HG02588 (cell line): ENCODE measurements at regions not wholly inside any gene's neighbourhood (a gene's known extent, or its start where the extent isn't known, plus 50 kb on each side); places are given as distances from the start of the nearest gene placed in this dataset.

Source experiments
- ATAC-seq: cut with Tn5 transposase; IDR thresholded peaks from one replicate; pipeline ENCODE4 v1.9.1; 2021; ENCODE audit warnings: mild to moderate bottlenecking, moderate library complexity; ENCODE audit not compliant: unreplicated experiment

DNA sequence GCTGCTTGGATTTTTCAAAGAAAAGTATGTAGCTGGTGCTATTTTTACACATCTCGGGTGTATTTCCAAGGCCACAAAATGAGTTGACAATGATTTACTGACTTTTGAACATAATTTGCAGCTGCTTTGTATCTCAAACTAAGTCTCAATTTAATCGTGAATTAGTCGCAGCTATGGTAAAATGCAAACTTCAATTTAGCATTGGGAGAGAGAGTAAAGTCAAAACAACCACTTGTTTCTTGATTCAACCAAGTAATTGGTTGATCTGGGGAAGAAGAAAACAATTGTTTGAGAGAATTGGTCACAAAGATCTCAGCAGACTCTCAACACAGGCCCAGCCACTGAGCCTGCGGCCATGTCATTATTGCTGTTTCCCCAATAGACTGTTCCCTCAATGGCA is 75.0 kb upstream of the DYRK2 start:
- ATAC-seq = no peak

DNA sequence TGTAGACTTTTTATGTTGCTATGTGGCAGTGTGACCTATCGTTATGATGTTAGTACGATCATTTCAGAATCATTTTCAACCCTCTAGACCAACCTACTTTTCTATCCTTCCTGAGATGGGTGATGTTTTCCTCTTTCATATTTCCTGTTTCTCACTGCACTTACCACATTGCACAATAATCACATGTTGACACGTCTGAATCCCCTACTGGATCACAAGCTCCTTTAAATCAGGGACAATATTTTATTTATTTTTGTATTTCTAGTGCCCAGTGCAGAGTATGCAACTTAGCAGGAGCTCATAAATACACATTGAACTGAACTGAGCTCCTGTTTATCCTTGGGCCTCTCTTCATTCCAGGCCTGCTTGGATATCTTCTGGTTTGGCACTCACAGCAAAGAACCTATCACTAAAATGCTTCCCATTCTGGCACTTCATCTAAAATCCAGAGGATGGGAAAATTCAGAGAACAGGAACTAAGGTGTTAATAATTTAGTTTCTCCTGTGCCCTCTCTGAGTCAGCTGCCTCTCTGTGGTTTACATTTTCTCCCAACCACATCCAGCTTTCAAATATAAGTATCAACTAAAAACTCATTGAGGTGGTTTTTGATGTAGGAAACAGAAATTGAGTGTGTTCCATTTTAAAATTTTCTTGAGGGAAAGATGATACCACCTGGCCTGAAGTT is 69.4 kb upstream of the DYRK2 start:
- ATAC-seq = no peak

DNA sequence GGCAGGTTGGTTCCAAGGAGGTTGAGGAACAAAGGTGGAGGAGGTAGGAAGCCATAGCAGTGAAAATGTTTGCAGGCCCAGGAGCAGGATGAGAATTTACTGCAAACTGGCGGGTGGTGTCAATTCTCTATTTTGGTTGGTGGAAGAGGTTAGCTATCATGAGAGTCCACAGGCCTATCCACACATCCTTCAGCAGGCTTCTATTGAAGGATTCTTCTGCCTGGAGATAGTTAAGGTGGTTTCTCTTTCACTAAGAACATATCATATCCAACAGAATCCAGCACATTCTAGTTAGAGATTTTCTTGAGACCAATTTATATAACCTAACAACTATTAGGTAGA is 68.9 kb upstream of the DYRK2 start:
- no peak for ATAC-seq

DNA sequence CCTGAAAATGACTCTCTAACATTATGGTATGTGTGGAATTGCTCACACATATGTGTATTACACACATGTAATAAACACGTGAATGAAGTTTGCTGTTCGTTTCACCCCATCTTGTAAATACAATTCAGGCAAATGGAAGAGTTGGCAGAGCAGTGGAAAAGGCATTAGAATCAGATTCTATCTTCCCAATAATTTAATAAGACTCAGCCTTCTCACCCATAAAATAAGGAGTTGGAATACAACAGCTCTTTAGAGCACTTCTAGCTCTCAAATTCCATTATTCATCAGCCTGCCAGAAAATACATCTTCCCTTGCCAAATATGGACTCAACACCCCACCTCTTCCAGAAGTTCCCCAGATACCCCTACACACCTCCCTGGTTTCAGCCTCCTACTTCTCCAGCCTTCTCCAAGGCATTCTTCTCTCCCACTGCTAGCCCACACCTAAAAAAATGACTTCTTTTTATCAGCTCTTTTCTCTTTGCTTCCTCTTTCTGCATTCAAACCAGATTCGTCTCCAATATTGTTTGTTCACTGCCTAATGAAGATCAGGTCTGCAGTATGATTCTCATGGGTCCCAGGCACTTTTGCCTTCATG is 66.2 kb upstream of the DYRK2 start:
- no peak for ATAC-seq

DNA sequence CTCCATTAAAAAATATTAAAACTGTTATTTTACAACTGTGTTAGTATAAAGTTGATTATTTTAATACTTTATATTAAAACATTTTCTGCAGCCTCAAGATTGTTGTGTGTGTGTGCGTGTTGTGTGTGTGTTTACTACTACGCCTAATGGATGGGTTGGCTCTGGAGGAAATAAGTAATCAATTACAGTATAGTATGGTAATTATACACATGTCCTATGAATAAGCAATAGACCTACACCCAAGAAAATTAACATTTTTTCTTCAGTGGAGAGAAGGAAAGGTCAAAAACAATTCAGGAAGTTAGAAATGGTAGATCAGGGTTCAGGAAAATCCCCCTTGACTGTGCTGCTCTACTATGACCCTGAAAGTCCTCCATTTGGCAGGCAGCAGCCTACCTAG is 65.7 kb upstream of the DYRK2 start:
- ATAC-seq = no peak

DNA sequence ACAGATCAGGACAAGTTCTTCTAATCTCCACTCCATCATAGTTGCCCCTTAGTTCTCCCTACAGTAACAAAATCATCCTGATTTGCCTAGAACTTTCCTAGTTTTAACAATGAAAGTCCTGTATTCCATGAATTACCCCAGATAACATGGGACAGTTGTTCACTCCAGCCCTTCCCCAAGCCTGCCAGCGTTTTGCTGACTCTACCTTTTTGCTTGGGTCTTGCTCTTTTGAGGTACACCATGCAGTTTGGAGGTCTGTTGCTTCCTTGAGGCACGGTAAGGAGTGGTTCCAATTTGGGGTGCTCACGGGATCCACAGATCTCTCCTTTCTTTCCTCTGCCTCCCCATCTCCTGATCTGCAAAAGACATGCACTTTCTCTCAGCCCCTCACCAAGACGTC is 61.6 kb upstream of the DYRK2 start:
- no peak for ATAC-seq

DNA sequence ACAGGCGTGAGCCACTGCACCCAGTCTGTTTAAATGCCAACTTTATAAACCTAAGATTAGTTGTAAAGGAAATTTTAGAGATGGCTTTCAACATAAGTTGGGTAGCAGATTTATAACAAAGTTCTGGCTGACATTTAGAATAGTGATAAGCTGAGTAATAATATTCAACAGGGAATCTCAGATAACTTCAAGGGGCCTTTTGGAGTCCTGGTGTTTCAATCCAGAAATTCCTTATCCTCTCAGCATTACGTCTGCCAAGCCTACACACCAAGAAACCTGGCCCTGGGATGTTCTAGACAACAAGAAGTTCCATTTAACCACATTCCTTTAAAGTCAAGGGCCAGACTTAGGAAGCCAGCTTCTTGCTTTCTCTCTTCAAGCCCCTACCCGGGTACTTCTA is 59.5 kb upstream of the DYRK2 start:
- ATAC-seq = no peak

DNA sequence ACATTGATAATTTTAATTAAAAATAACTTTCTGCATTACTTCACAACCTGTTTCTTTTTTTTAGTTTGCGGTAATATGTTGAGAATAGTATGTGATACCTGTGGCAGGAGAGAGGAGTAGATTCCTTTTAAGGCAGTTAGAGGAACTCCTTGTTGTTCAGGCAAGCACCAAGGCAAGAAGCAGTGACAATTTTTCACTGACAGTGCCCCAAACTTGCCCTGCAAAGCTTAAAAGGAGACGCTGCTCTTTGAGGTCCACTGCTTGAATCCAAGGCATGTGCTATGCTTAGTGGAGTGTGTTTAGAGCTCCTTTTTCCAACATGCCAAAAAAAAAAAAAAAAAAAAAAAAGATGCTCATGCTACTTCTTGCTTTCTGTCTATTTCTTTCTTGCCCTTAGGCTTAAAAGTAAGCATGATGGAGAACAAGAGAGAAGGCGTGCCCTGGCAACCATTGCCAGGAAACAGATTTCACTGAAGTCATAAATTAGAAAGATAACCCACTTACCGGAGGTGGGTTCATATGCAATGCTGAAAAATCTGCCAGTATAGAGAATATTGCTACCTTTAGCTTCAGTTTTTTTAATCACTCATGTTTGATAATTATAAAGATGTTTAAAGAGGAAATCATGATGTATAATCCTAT is 58.3 kb upstream of the DYRK2 start:
- no peak for ATAC-seq

DNA sequence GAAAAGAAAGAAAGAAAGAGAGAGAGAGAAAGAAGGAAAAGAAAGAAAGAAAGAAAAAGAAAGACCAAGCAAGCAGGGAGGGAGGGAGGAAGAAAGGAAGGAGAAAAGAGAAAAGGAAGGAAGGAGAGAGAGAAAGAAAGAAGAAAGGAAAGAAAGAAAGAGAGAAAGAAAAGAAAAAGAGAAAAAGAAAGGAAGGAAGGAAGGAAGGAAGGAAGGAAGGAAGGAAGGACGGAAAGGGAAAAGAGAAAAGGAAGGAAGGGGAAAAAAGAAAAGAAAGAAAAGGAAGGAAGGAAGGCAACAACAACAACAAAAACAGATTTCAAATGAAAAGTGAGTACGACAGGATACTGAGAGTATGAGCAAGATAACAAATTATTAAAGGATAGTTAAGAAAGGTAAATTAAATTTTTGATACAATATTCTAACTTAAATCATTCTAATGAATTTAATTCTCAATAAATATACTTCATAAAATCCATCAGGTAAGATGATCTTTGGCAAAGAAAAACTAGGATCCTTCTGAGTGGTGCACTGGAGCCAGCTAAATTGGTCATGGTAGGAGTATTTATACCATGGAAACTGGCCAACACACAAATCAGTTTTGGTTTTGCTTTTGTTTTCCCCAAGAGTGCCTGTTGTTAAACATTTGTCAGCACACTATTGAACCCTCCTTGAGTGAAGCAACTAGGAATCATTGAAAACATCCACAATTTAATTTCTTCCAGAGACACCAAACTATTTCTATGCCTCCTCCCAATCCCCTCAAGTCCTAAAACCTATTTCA is 56.1 kb upstream of the DYRK2 start:
- ATAC-seq = peak; percentile 89

DNA sequence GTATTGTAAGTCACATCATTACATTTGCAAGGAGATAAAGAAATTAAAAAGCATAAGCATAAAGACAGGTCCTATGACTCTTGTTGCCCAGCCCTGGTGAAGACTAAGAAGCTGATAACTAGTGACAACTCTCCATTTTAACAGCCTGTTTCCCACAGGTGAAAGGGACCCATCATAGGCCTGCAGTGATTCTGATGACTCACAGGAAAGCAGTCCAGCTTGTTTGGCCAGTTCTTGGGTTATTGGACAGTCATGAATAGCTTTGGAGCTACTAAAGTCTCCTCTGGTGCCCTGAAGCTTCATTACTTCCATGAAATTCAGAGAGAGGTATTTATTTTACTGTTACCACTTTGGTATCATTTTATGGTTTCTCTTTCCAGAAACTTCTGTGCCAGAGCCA is 55.5 kb upstream of the DYRK2 start:
- ATAC-seq = no peak

DNA sequence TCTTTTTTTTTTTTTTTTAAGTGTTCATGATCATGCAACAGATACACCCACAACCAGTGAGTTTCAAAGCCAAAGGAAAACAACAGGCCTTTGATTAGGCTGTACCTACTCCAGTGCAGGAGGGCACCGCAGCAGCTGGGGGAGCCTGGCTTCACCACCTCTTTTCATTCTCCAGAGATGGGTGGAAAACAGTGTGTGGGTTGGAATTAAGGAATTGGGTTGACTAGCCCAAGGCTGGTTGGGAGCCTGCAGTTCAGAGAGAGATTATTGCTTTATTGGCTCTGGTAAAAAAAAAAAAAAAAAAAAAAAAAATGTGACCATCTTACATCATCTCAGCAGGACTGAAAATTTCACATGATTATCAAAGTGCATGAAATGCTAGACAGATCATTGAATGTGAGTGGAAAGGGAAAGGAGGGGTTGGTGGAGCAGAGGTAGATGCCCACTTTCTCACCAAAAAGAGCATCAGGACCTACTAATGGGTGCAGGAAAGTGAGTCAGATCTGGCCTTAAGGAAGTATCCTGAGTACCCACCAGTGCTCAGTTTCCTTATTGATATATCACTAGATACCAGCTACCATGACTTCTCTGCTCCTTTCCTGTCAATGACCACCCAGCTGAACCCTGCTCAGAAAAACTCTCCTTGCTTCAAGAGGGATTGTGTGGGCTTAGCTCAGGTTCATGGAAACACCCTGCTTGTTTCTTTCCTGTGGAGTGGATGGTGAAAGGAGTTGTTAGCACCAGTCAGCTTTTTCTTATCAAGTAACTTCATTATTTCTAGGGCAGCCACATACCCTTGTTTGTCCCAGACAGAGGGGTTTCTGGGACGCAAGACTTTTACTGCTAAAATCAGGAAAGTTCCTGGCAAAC is 54.8 kb upstream of the DYRK2 start:
- ATAC-seq = no peak

DNA sequence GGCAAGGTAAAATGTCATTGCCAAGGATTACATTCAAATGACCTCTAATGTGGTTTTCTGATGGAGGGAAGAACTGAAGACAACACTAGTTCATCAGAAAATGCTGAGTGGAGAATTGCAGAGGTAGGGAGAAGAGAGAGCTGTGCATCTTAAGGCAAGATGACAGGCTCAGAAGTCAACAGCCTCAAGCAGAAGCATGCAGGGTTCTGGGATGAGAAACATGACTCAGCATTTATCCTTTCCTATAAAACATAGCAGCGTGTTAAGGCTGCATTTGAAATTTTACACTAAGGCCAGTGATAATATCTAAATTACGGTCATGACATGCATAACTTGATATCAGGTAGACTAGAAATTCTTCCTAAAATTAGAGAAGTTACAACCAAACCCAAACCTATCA is 53.7 kb upstream of the DYRK2 start:
- no peak for ATAC-seq

DNA sequence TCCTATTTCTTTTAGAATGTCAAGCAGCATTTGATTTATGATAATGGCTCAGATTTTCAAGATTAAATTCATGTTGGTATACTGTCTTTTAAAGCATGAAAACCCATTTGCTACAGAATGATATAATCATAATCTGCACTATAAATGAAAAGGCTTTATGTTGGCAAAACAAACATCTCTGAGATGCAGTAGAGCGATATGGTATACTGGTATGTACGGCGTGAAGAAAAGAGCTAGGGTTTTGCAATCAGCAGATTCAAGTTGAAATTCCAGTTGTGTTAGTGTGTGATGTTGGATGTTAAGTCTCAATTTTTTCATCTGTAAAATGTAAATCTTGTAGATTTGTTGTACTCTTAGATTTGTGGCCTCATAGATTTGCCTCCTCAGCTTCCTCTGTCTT is 53.2 kb upstream of the DYRK2 start:
- no peak for ATAC-seq

DNA sequence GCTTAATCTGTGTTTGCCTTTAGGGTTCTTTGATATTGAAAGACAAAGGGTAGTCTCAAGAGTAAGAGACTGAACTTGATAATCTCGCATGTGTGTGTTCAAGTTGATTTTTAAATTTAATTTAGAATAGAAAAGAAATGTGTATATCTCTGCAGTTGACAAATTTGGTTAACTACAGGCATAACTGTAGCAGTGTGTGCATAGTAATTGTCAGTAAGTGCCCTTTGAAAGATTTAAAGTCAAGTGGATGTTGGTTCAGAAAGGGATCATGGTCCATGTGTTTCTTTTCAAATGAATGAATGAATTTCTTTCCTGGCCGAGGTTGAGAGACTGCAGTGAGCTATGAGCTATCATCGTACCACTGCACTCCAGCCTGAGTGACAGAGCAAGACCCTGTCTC is 49.9 kb upstream of the DYRK2 start:
- ATAC-seq = no peak
